GM23248 (cell line): ENCODE measurements at regions not wholly inside any gene's neighbourhood (a gene's known extent, or its start where the extent isn't known, plus 50 kb on each side); places are given as distances from the start of the nearest gene placed in this dataset.

ENCODE experiments used
- EZH2 ChIP-seq: fragments of 200-600 bp; sonication (generic); IDR thresholded peaks from 2 replicates; pipeline ENCODE4 v1.6.1; 2018; ENCODE audit warnings: antibody characterized with exemption, mild to moderate bottlenecking; ENCODE audit not compliant: insufficient read depth, poor library complexity, severe bottlenecking
- EZH2phosphoT487 ChIP-seq: fragments of 200-600 bp; sonication (generic); IDR thresholded peaks from 2 replicates; pipeline ENCODE4 v1.6.1; 2018; ENCODE audit warnings: antibody characterized with exemption, moderate library complexity, mild to moderate bottlenecking, low read depth; ENCODE audit not compliant: insufficient read depth

GRCh38 chr18:40866013-40866645, 1088.9 kb upstream of the PIK3C3 start:
- TF ChIP-seq EZH2, result no peak
- TF ChIP-seq EZH2phosphoT487, result no peak
